Psoas muscle (tissue), 7 donors: ENCODE measurements at regions not wholly inside any gene's neighbourhood (a gene's known extent, or its start where the extent isn't known, plus 50 kb on each side); places are given as distances from the start of the nearest gene placed in this dataset.

ENCODE experiments used
- ATAC-seq, 4 donors: fragments of 200-7000 bp; cut with Tn5 transposase; one replicate each; pipeline ENCODE4 v1.9.1; 2020; ENCODE audit warnings: moderate library complexity in 3 of 4, mild to moderate bottlenecking in 2 of 4
- DNase-seq, 2 donors: peaks; one replicate each; pipeline ENCODE4 v3.0.0-alpha.2; 2020
- H3K27ac ChIP-seq: fragments of 200-600 bp; one replicate; pipeline ENCODE4 v1.8.0; 2022
- H3K27me3 ChIP-seq, 3 donors: fragments of 200-600 bp in 1 of 3; one replicate each; pipeline versions ENCODE4 v1.6.1 to v1.8.0; 2013 to 2022; ENCODE audit warnings: low read length in 2 of 3, mild to moderate bottlenecking in 2 of 3, moderate library complexity in 1 of 3; ENCODE audit not compliant: insufficient read depth in 3 of 3
- H3K36me3 ChIP-seq, 2 donors: fragments of 200-600 bp in 1 of 2; one replicate each; pipeline versions ENCODE4 v1.6.1 to v1.8.0; 2013 to 2022; ENCODE audit warnings: low read depth in 1 of 2, mild to moderate bottlenecking in 1 of 2, moderate library complexity in 1 of 2; ENCODE audit not compliant: insufficient read depth in 1 of 2
- H3K4me1 ChIP-seq: fragments of 200-600 bp; one replicate; pipeline ENCODE4 v1.8.0; 2022
- H3K4me3 ChIP-seq: fragments of 200-600 bp; one replicate; pipeline ENCODE4 v1.8.0; 2022; ENCODE audit warnings: mild to moderate bottlenecking
- H3K9me3 ChIP-seq: fragments of 200-600 bp; one replicate; pipeline ENCODE4 v1.8.0; 2022
- WGBS, 3 donors: extraction: QIAGEN DNeasy Blood & Tissue Kit; methylation state at CpG; one replicate each; pipeline versions ENCODE4 v1.1.6 to v1.1.7; 2013; 5-methylcytosine and 5-hydroxymethylcytosine counted together
- intact Hi-C, 2 donors: fragments of 100-400 bp; cut with DNase I; formaldehyde crosslinking; loops; one replicate each; pipeline versions ENCODE4 v1.11.0 to v1.14.2; 2022
- TF ChIP-seq, protein P1 (sequence below): fragments of 200-600 bp; IDR thresholded peaks from one replicate; pipeline ENCODE4 v1.8.0; 2022; ENCODE audit warnings: antibody characterized with exemption
- donor health status: healthy with polysubstance abuse.
- donor health status: DM: no; HTN: no; CAD: no; lungs with moderate emphysema.
- donor health status: Bipolar disorder and iron deficiency.
- donor health status: healthy.
- donor health status: DM: yes; HTN: yes; CAD: no.
- donor health status: DM: no; HTN: no; CAD: no.
- donor health status: DM: yes; HTN: yes; CAD: no.

DNA sequence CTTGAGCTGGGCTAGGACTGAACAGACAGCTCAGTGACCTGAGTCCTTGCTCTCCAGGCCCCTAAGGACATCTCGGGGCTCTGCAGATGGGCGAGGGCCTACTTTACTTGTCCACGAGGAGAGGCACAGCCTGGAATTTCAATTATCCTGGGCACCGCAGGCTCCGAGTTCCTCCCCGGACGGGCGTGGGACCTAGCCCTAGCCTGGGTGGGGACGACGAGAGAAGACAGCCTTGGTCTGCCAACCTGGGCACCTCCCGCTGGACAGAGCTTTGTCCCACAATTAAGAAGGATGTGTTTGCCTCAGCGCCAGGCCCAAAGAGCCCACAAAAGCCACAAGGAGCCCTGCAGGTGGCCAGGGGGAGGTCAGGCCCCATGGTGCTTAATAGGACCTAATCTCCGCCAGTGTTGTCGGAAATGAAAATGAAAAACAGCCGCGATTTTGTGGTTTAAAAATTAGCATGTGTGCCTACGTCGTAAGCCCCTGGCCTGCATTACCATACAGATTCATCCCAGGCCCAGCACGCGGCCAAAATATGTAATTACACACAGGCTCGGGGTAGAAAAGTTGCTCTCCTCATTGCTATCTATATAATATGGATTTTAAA lies 51.4 kb upstream of the LHX1 start:
- ATAC-seq (no peak), DNase-seq (no peak)
- H3K9me3 ChIP-seq: no peaks in the 10 kb centered on the region
- H3K4me1 ChIP-seq: no peaks in the 10 kb centered on the region
- intact Hi-C loops: no loop called here
- no peak overlapping the region for H3K4me3 ChIP-seq
- no peaks in the 10 kb centered on the region for H3K36me3 ChIP-seq
- TF ChIP-seq, protein P1, sequence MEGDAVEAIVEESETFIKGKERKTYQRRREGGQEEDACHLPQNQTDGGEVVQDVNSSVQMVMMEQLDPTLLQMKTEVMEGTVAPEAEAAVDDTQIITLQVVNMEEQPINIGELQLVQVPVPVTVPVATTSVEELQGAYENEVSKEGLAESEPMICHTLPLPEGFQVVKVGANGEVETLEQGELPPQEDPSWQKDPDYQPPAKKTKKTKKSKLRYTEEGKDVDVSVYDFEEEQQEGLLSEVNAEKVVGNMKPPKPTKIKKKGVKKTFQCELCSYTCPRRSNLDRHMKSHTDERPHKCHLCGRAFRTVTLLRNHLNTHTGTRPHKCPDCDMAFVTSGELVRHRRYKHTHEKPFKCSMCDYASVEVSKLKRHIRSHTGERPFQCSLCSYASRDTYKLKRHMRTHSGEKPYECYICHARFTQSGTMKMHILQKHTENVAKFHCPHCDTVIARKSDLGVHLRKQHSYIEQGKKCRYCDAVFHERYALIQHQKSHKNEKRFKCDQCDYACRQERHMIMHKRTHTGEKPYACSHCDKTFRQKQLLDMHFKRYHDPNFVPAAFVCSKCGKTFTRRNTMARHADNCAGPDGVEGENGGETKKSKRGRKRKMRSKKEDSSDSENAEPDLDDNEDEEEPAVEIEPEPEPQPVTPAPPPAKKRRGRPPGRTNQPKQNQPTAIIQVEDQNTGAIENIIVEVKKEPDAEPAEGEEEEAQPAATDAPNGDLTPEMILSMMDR: no peak
- WGBS, 3 donors: 81 to 88% (median 83%) methylated on average over 21 of the region's 21 CpGs
- peaks cover 0 to 32% (median 9%) of the 10 kb centered on the region in 3 donors for H3K27me3 ChIP-seq
- no peak overlapping the region for H3K27ac ChIP-seq
